ENCODE measurements at regions not wholly inside any gene's neighbourhood (a gene's known extent, or its start where the extent isn't known, plus 50 kb on each side); places are given as distances from the start of the nearest gene placed in this dataset.
"Not testable (repeated sequence)": the region's sequence is repeated elsewhere in the genome, so short reads cannot be mapped to it uniquely, and the experiment has no call there.

- no peak for DNase-seq
Measured at GRCh38 chr7:146057958-146058357, 58.6 kb upstream of the CNTNAP2 start.

GRCh38 chr7:146054909-146055308 is 61.7 kb upstream of the CNTNAP2 start:
- DNase-seq = no peak

- DNase-seq = no peak
Measured at GRCh38 chr7:146053492-146053891, 63.1 kb upstream of the CNTNAP2 start.

- not testable (repeated sequence) for DNase-seq
Measured at GRCh38 chr7:146043310-146043709, 73.3 kb upstream of the CNTNAP2 start.

GRCh38 chr7:146028251-146028750 is 88.3 kb upstream of the CNTNAP2 start:
- no peak for DNase-seq

GRCh38 chr7:146027243-146027642 is 89.4 kb upstream of the CNTNAP2 start:
- DNase-seq = no peak

GRCh38 chr7:146022776-146023175 is 93.8 kb upstream of the CNTNAP2 start:
- DNase-seq = no peak

- DNase-seq = not testable (repeated sequence)
Measured at GRCh38 chr7:146019041-146020004, 97.3 kb upstream of the CNTNAP2 start.

GRCh38 chr7:146017366-146017765 is 99.2 kb upstream of the CNTNAP2 start:
- DNase-seq = not testable (repeated sequence)

GRCh38 chr7:146014154-146014553 is 102.4 kb upstream of the CNTNAP2 start:
- not testable (repeated sequence) for DNase-seq

- no peak for DNase-seq
Measured at GRCh38 chr7:146008293-146008692, 108.3 kb upstream of the CNTNAP2 start.

- no peak for DNase-seq
Measured at GRCh38 chr7:146004805-146005204, 111.8 kb upstream of the CNTNAP2 start.

GRCh38 chr7:146002431-146003078 is 114.0 kb upstream of the CNTNAP2 start:
- DNase-seq = no peak

GRCh38 chr7:146002008-146002407 is 114.6 kb upstream of the CNTNAP2 start:
- DNase-seq = no peak

GRCh38 chr7:146000882-146001281 is 115.7 kb upstream of the CNTNAP2 start:
- DNase-seq = no peak

GRCh38 chr7:145989469-145989868 is 127.1 kb upstream of the CNTNAP2 start:
- no peak for DNase-seq

GRCh38 chr7:145986248-145986874 is 130.2 kb upstream of the CNTNAP2 start:
- no peak for DNase-seq

- DNase-seq = no peak
Measured at GRCh38 chr7:145978769-145979168, 137.8 kb upstream of the CNTNAP2 start.

GRCh38 chr7:145959981-145960380 is 156.6 kb upstream of the CNTNAP2 start:
- DNase-seq = no peak

GRCh38 chr7:145957160-145957890 is 159.3 kb upstream of the CNTNAP2 start:
- DNase-seq = no peak

GRCh38 chr7:145951566-145951965 is 165.0 kb upstream of the CNTNAP2 start:
- DNase-seq = no peak

- DNase-seq = no peak
Measured at GRCh38 chr7:145928937-145929336, 187.7 kb upstream of the CNTNAP2 start.

GRCh38 chr7:145919712-145920111 is 196.9 kb upstream of the CNTNAP2 start:
- no peak for DNase-seq
